B cell (primary cell): ENCODE measurements at regions not wholly inside any gene's neighbourhood (a gene's known extent, or its start where the extent isn't known, plus 50 kb on each side); places are given as distances from the start of the nearest gene placed in this dataset.

Source experiments
- ATAC-seq: fragments of 200-7000 bp; cut with Tn5 transposase; one replicate; pipeline ENCODE4 v1.10.0; 2021; ENCODE audit warnings: low read depth, mild to moderate bottlenecking, moderate number of reproducible peaks, moderate library complexity
- CTCF ChIA-PET: fragments of 350-600 bp; sonication (Branson Sonifier 250); formaldehyde crosslinking; loops from one replicate; lab custom pipeline; 2021; ENCODE audit warnings: antibody characterized with exemption, inconsistent platforms; lab: Charles Lee
- POLR2A ChIA-PET: fragments of 350-600 bp; sonication (Branson Sonifier 250); formaldehyde crosslinking; loops from one replicate; lab custom pipeline; 2021; ENCODE audit warnings: antibody characterized with exemption; lab: Charles Lee
- DNase-seq: peaks from one replicate; pipeline ENCODE4 v3.0.0; 2013
- H2AFZ ChIP-seq: 2 replicates; pipeline ENCODE4 v1.6.1; 2012; ENCODE audit warnings: mild to moderate bottlenecking, low read depth, low read length; ENCODE audit not compliant: insufficient read depth, poor library complexity, severe bottlenecking
- H3K27ac ChIP-seq, 2 donors: 1 replicate in 1 of 2; 2 replicates in 1 of 2; pipeline ENCODE4 v1.5.1; 2012 to 2013; ENCODE audit warnings: low read length in 2 of 2, mild to moderate bottlenecking in 2 of 2, moderate library complexity in 1 of 2
- H3K27me3 ChIP-seq, 4 experiments: fragments of 200-600 bp in 1 of 4; sonication (generic) in 1 of 4; replicated peaks in 1 of 4; 1 replicate in 2 of 4; 2 replicates in 2 of 4; pipeline versions ENCODE4 v1.6.1 to v1.7.0; 2013 to 2016; ENCODE audit warnings: low read length in 3 of 4, mild to moderate bottlenecking in 2 of 4, mixed read lengths in 1 of 4, moderate library complexity in 1 of 4; ENCODE audit not compliant: insufficient read depth in 4 of 4, control insufficient read depth in 3 of 4; ENCODE audit errors: control extremely low read depth in 1 of 4
- H3K36me3 ChIP-seq, 2 experiments: replicated peaks in 1 of 2; 1 replicate in 1 of 2; 2 replicates in 1 of 2; pipeline versions ENCODE4 v1.6.1 to v1.7.1; 2013; ENCODE audit warnings: low read length in 1 of 2; ENCODE audit not compliant: insufficient read depth in 2 of 2, control insufficient read depth in 1 of 2; ENCODE audit errors: control extremely low read depth in 1 of 2, extremely low read depth in 1 of 2
- H3K4me1 ChIP-seq, 2 donors: fragments of 200-600 bp in 1 of 2; sonication (generic) in 1 of 2; 1 replicate in 1 of 2; 2 replicates in 1 of 2; pipeline versions ENCODE4 v1.5.1 to v1.6.1; 2013 to 2017; ENCODE audit warnings: low read length in 2 of 2; ENCODE audit not compliant: control insufficient read depth in 2 of 2, insufficient read depth in 2 of 2
- H3K4me2 ChIP-seq: replicated peaks from 2 replicates; pipeline ENCODE3; 2012; ENCODE audit warnings: mild to moderate bottlenecking, low read depth, low read length; ENCODE audit not compliant: poor library complexity, severe bottlenecking
- H3K4me3 ChIP-seq, 5 experiments: fragments of 200-600 bp in 1 of 5; sonication (generic) in 1 of 5; 1 replicate in 3 of 5; 2 replicates in 2 of 5; pipeline versions ENCODE4 v1.5.1 to v1.7.0; 2011 to 2016; ENCODE audit warnings: low read length in 4 of 5, mild to moderate bottlenecking in 4 of 5, low read depth in 2 of 5, control low read depth in 1 of 5, moderate library complexity in 1 of 5; ENCODE audit not compliant: insufficient read depth in 1 of 5; ENCODE audit errors: control extremely low read depth in 1 of 5, extremely low read depth in 1 of 5
- H3K79me2 ChIP-seq: fragments of 200-600 bp; sonication (generic); one replicate; pipeline ENCODE4 v1.6.0; 2016; ENCODE audit warnings: low read length; ENCODE audit not compliant: control insufficient read depth, insufficient read depth
- H3K9ac ChIP-seq: fragments of 200-600 bp; sonication (generic); 2 replicates; pipeline ENCODE4 v1.6.1; 2017; ENCODE audit warnings: mild to moderate bottlenecking, low read length, moderate library complexity
- H3K9me3 ChIP-seq, 3 donors: one replicate each; pipeline versions ENCODE4 v1.6.1 to v1.7.1; 2013; ENCODE audit warnings: low read length in 2 of 3; ENCODE audit not compliant: control insufficient read depth in 2 of 3, insufficient read depth in 1 of 3; ENCODE audit errors: control extremely low read depth in 1 of 3
- H4K20me1 ChIP-seq: 2 replicates; pipeline ENCODE4 v1.6.0; 2012; ENCODE audit warnings: mild to moderate bottlenecking, low read length; ENCODE audit not compliant: insufficient read depth, control insufficient read depth, poor library complexity, severe bottlenecking
- H3K27ac Mint-ChIP-seq: one replicate; pipeline ENCODE4 v1.8.0; 2021; ENCODE audit warnings: mixed read lengths
- H3K27me3 Mint-ChIP-seq: one replicate; pipeline ENCODE4 v1.8.0; 2021; ENCODE audit warnings: mixed read lengths
- H3K4me1 Mint-ChIP-seq: one replicate; pipeline ENCODE4 v1.8.0; 2021; ENCODE audit warnings: mixed read lengths
- H3K4me3 Mint-ChIP-seq: one replicate; pipeline ENCODE4 v1.8.0; 2021; ENCODE audit warnings: mixed read lengths
- H3K9me3 Mint-ChIP-seq: one replicate; pipeline ENCODE4 v1.8.0; 2022; ENCODE audit warnings: mixed read lengths; ENCODE audit not compliant: insufficient read depth
- EZH2 ChIP-seq: IDR thresholded peaks from 2 replicates; pipeline ENCODE4 v1.6.1; 2012; ENCODE audit warnings: borderline replicate concordance, low read depth, mild to moderate bottlenecking, moderate library complexity, low read length; ENCODE audit not compliant: insufficient read depth, poor library complexity, severe bottlenecking
- WGBS: methylation state at CpG from one replicate; pipeline ENCODE4 v1.1.5; 2013; ENCODE audit warnings: missing lambda C conversion rate; ENCODE audit not compliant: insufficient coverage; 5-methylcytosine and 5-hydroxymethylcytosine counted together
- intact Hi-C: fragments of 100-400 bp; cut with micrococcal nuclease; formaldehyde crosslinking; loops from one replicate; pipeline ENCODE4 v1.10.0; 2022
- TF ChIP-seq, protein P1 (sequence below): fragments of 200-600 bp; IDR thresholded peaks from one replicate; pipeline ENCODE4 v1.8.0; 2022; ENCODE audit warnings: antibody characterized with exemption, mild to moderate bottlenecking

DNA sequence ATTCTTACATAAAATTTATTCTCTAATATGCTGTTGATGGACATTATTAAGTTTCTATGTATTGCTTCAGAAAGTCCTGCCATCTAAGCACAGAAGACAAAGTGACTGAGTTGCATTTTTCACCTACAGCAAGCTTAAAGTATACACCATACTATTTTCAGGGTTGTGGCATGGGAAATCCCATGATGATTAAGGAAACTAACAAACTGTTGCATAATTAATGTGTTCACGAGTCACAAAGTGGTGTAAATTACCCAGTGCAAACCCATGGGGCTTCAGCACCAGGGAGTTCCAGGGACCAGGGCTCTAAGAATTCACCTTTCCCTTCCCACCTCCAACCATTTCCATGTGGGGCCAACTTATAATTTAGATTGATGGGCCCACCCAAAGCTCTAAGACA, 81.9 kb upstream of the NR5A2 start:
- Histone ChIP-seq H3K9ac (no peak overlapping the region), H2AFZ (no peak overlapping the region), H3K27ac (no peak overlapping the region), H3K4me2 (no peak overlapping the region), H3K9me3 (peaks cover 0 to 4% (median 0%) of the 10 kb centered on the region in 3 donors), H3K79me2 (no peaks in the 10 kb centered on the region), H3K4me3 (no peak overlapping the region), H3K36me3 (no peaks in the 10 kb centered on the region), H4K20me1 (no peaks in the 10 kb centered on the region), H3K4me1 (peaks cover 0 to 5% of the 10 kb centered on the region in 2 donors), H3K27me3 (peaks cover 0 to 31% (median 10%) of the 10 kb centered on the region in 4 experiments)
- DNase-seq: no peak
- Mint-ChIP-seq H3K4me1 (peaks cover 6% of the 10 kb centered on the region), H3K27ac (no peak overlapping the region), H3K27me3 (peaks cover 43% of the 10 kb centered on the region), H3K9me3 (no peaks in the 10 kb centered on the region), H3K4me3 (no peak overlapping the region)
- ChIA-PET CTCF (no interaction called here), POLR2A (no interaction called here)
- TF ChIP-seq EZH2: no peak
- TF ChIP-seq, protein P1, sequence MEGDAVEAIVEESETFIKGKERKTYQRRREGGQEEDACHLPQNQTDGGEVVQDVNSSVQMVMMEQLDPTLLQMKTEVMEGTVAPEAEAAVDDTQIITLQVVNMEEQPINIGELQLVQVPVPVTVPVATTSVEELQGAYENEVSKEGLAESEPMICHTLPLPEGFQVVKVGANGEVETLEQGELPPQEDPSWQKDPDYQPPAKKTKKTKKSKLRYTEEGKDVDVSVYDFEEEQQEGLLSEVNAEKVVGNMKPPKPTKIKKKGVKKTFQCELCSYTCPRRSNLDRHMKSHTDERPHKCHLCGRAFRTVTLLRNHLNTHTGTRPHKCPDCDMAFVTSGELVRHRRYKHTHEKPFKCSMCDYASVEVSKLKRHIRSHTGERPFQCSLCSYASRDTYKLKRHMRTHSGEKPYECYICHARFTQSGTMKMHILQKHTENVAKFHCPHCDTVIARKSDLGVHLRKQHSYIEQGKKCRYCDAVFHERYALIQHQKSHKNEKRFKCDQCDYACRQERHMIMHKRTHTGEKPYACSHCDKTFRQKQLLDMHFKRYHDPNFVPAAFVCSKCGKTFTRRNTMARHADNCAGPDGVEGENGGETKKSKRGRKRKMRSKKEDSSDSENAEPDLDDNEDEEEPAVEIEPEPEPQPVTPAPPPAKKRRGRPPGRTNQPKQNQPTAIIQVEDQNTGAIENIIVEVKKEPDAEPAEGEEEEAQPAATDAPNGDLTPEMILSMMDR: no peak
- ATAC-seq: no peak
- WGBS: no CpG with 5 or more reads among the region's 1 CpG
- intact Hi-C loops: no loop called here

DNA sequence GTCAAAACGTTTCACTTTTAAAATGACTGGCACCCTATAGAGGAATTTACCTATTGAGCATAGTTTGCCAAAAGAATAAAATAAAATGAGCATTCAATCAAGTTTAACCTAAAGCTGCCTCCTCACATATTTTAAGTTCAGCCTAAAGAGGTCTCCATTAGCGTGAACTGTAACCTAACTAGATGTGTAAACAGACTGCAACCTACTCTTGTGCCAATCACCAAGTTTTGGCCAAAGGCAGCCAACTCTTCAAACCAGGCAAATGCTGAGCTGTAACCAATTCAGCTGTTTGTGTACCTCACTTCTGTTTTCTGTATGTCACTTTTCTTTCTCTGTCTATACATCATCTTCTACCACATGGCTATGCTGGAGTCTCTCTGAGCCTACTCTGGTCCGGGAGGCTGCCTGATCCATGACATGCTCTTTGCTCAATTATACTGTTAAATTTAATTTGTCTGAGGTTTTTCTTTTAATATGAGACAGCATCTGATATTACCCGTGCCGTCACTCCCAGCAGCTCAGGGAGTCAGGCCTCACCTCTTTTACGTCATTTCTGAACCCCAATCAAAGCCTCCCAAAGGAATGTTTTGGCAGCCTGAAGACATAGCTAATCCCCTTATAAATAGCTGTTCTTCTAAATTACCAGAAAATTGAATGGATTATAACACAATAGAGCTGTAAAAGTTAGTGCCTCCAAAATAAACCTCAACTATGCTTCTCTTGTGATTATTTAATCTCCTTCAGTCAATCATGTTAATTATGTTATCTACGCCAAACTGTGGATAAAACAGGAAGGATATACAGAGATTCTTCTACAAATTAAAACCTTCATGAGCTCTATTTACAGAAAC, 81.0 kb upstream of the NR5A2 start:
- no peaks in the 10 kb centered on the region for H3K9me3 Mint-ChIP-seq
- Histone ChIP-seq H3K27ac (no peak overlapping the region), H2AFZ (no peak overlapping the region), H3K4me3 (no peak overlapping the region), H4K20me1 (no peaks in the 10 kb centered on the region), H3K79me2 (no peaks in the 10 kb centered on the region), H3K27me3 (peaks cover 0 to 36% (median 10%) of the 10 kb centered on the region in 4 experiments), H3K4me2 (no peak overlapping the region), H3K4me1 (peaks cover 0 to 5% of the 10 kb centered on the region in 2 donors), H3K9ac (no peak overlapping the region), H3K9me3 (peaks cover 0 to 4% (median 0%) of the 10 kb centered on the region in 3 donors), H3K36me3 (no peaks in the 10 kb centered on the region)
- peaks cover 4% of the 10 kb centered on the region for H3K4me1 Mint-ChIP-seq
- 75% methylated on average over 1 of the region's 7 CpGs for WGBS
- H3K27ac Mint-ChIP-seq: no peak overlapping the region
- CTCF ChIA-PET: interaction anchor here (1.2 kb wide), 1 partner anchor 542 kb away, joined by 3 read pairs; no protein-coding TSS in a partner anchor
- DNase-seq (no peak), ATAC-seq (no peak)
- intact Hi-C loops: no loop called here
- no peak overlapping the region for H3K4me3 Mint-ChIP-seq
- H3K27me3 Mint-ChIP-seq: peaks cover 44% of the 10 kb centered on the region
- POLR2A ChIA-PET: no interaction called here
- TF ChIP-seq EZH2: no peak
- TF ChIP-seq, protein P1: no peak
